ENCODE measurements at regions not wholly inside any gene's neighbourhood (a gene's known extent, or its start where the extent isn't known, plus 50 kb on each side); places are given as distances from the start of the nearest gene placed in this dataset.
"Not testable (repeated sequence)": the region's sequence is repeated elsewhere in the genome, so short reads cannot be mapped to it uniquely, and the experiment has no call there.

DNA sequence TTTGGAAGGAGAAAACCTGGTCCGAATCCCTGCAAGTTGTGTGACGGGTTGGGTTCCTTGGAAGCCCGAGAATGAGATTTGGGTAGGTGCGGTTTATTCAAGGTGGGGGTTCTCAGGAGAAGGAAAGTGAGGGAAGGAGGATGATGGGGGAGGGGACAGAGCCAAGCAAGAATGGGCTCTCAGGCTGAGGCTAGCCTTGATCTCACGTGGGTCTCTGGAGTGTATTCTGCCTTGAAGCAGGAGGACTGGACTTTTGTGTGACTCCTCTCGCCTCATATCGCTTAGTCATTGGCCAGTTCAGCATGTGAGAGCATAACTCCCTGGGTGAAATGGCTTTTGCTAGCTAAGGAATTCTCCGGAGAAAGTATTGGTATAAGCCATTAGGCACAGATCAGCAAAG is 120.9 kb downstream of the NPIPA7 start:
- H3K79me2 ChIP-seq (ENCODE audit: control insufficient read depth in 1 of 2, insufficient read depth in 2 of 2, low read length in 2 of 2); H3K23ac ChIP-seq (ENCODE audit: insufficient read length); H2AFZ ChIP-seq (ENCODE audit: low read length); H3K9me3 ChIP-seq (ENCODE audit: insufficient read depth in 2 of 2, low read depth in 1 of 2, low read length in 1 of 2); H2BK15ac ChIP-seq (ENCODE audit: low read length); H3K56ac ChIP-seq (replicated peaks; ENCODE audit: insufficient read length, low read depth, low read length); H3K27ac ChIP-seq (ENCODE audit: low read depth, low read length); DNase-seq (ENCODE audit: low read depth in 1 of 2, low spot score in 2 of 2); H3K36me3 ChIP-seq (ENCODE audit: control insufficient read depth in 2 of 4, insufficient read depth in 4 of 4, low read length in 3 of 4); H2BK120ac ChIP-seq (replicated peaks; ENCODE audit: low read depth, low read length); H3K23me2 ChIP-seq (ENCODE audit: low read depth, low read length); H2AK5ac ChIP-seq (ENCODE audit: low read depth, low read length); H2BK5ac ChIP-seq (ENCODE audit: low read depth, low read length); H4K20me1 ChIP-seq (replicated peaks in 1 of 2; ENCODE audit: control insufficient read depth in 1 of 2, insufficient read depth in 2 of 2, low read length in 2 of 2); POLR2A ChIA-PET (ENCODE audit: partially characterized antibody); H2BK12ac ChIP-seq (ENCODE audit: low read depth, low read length); H4K8ac ChIP-seq (ENCODE audit: extremely low read depth, insufficient read depth, low read length); FAIRE-seq; H3K27me3 ChIP-seq (replicated peaks in 1 of 4; ENCODE audit: control insufficient read depth in 3 of 4, extremely low read depth in 1 of 4, insufficient read depth in 3 of 4, low read length in 3 of 4); CTCF ChIA-PET (ENCODE audit: partially characterized antibody); H3K4me2 ChIP-seq (ENCODE audit: insufficient read depth in 1 of 2, low read depth in 2 of 2, low read length in 2 of 2); H3K4me1 ChIP-seq (replicated peaks in 1 of 4; ENCODE audit: control insufficient read depth in 3 of 4, insufficient read depth in 4 of 4, low read length in 3 of 4); H3K79me1 ChIP-seq (ENCODE audit: low read depth, low read length); H4K5ac ChIP-seq (ENCODE audit: insufficient read length, low read depth, low read length); H3K14ac ChIP-seq (ENCODE audit: insufficient read length); H2BK20ac ChIP-seq (ENCODE audit: low read length); H3K18ac ChIP-seq (ENCODE audit: extremely low read depth, low read length); H3K4me3 ChIP-seq (ENCODE audit: extremely low read depth in 1 of 4, insufficient read depth in 2 of 4, low read depth in 3 of 4, low read length in 4 of 4); H3K9ac ChIP-seq (replicated peaks in 1 of 4; ENCODE audit: extremely low read depth in 1 of 4, low read depth in 3 of 4, low read length in 3 of 4); H4K91ac ChIP-seq (replicated peaks; ENCODE audit: insufficient read length, low read length); H3K4ac ChIP-seq (replicated peaks; ENCODE audit: insufficient read length, low read depth, low read length): not testable (repeated sequence)
- no CpG with 5 or more reads among the region's 8 CpGs for WGBS, 2 experiments (ENCODE audit: extremely low coverage in 1 of 2, insufficient coverage in 1 of 2, insufficient read length in 1 of 2, insufficient replicate concordance in 2 of 2, low coverage in 1 of 2, low lambda C conversion rate in 2 of 2, missing lambda C conversion rate in 1 of 2)

DNA sequence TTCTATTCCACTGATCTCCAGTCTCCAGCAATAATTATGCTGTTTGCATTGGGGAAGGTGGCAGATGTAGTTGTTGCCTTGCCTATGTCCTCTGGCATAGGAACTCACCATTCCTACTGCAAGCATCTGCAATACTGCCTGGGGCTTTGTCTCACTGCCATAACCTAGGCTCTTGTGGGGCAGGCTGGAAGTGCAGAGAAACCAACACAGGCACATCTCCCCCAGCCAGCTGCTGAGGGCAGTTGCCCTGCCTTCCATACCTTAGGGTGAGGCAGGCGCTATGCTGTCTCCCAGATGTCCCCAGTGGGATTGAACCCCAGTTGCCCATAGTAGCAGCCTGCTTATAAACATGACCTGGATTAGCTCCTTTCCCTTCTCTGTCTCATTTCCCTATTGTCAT is 128.1 kb downstream of the NPIPA7 start:
- H3K9me3 ChIP-seq (ENCODE audit: insufficient read depth in 2 of 2, low read depth in 1 of 2, low read length in 1 of 2); H3K79me1 ChIP-seq (ENCODE audit: low read depth, low read length); H3K14ac ChIP-seq (ENCODE audit: insufficient read length); H4K8ac ChIP-seq (ENCODE audit: extremely low read depth, insufficient read depth, low read length); CTCF ChIA-PET (ENCODE audit: partially characterized antibody); H2BK20ac ChIP-seq (ENCODE audit: low read length); H3K23ac ChIP-seq (ENCODE audit: insufficient read length); H3K4me3 ChIP-seq (ENCODE audit: extremely low read depth in 1 of 4, insufficient read depth in 2 of 4, low read depth in 3 of 4, low read length in 4 of 4); FAIRE-seq; H3K9ac ChIP-seq (replicated peaks in 1 of 4; ENCODE audit: extremely low read depth in 1 of 4, low read depth in 3 of 4, low read length in 3 of 4); H3K4me2 ChIP-seq (ENCODE audit: insufficient read depth in 1 of 2, low read depth in 2 of 2, low read length in 2 of 2); H2AK5ac ChIP-seq (ENCODE audit: low read depth, low read length); H4K20me1 ChIP-seq (replicated peaks in 1 of 2; ENCODE audit: control insufficient read depth in 1 of 2, insufficient read depth in 2 of 2, low read length in 2 of 2); H3K4me1 ChIP-seq (replicated peaks in 1 of 4; ENCODE audit: control insufficient read depth in 3 of 4, insufficient read depth in 4 of 4, low read length in 3 of 4); H2BK12ac ChIP-seq (ENCODE audit: low read depth, low read length); H3K4ac ChIP-seq (replicated peaks; ENCODE audit: insufficient read length, low read depth, low read length); H3K56ac ChIP-seq (replicated peaks; ENCODE audit: insufficient read length, low read depth, low read length); H4K5ac ChIP-seq (ENCODE audit: insufficient read length, low read depth, low read length); H3K27me3 ChIP-seq (replicated peaks in 1 of 4; ENCODE audit: control insufficient read depth in 3 of 4, extremely low read depth in 1 of 4, insufficient read depth in 3 of 4, low read length in 3 of 4); DNase-seq (ENCODE audit: low read depth in 1 of 2, low spot score in 2 of 2); H3K36me3 ChIP-seq (ENCODE audit: control insufficient read depth in 2 of 4, insufficient read depth in 4 of 4, low read length in 3 of 4); H2BK120ac ChIP-seq (replicated peaks; ENCODE audit: low read depth, low read length); H2BK15ac ChIP-seq (ENCODE audit: low read length); H3K79me2 ChIP-seq (ENCODE audit: control insufficient read depth in 1 of 2, insufficient read depth in 2 of 2, low read length in 2 of 2); H4K91ac ChIP-seq (replicated peaks; ENCODE audit: insufficient read length, low read length); H3K27ac ChIP-seq (ENCODE audit: low read depth, low read length); POLR2A ChIA-PET (ENCODE audit: partially characterized antibody); H2BK5ac ChIP-seq (ENCODE audit: low read depth, low read length); H3K23me2 ChIP-seq (ENCODE audit: low read depth, low read length); H3K18ac ChIP-seq (ENCODE audit: extremely low read depth, low read length); H2AFZ ChIP-seq (ENCODE audit: low read length): not testable (repeated sequence)
- no CpG with 5 or more reads among the region's 1 CpG for WGBS, 2 experiments (ENCODE audit: extremely low coverage in 1 of 2, insufficient coverage in 1 of 2, insufficient read length in 1 of 2, insufficient replicate concordance in 2 of 2, low coverage in 1 of 2, low lambda C conversion rate in 2 of 2, missing lambda C conversion rate in 1 of 2)

Measured in H1 (cell line).